ENCODE measurements at regions not wholly inside any gene's neighbourhood (a gene's known extent, or its start where the extent isn't known, plus 50 kb on each side); places are given as distances from the start of the nearest gene placed in this dataset.

DNA sequence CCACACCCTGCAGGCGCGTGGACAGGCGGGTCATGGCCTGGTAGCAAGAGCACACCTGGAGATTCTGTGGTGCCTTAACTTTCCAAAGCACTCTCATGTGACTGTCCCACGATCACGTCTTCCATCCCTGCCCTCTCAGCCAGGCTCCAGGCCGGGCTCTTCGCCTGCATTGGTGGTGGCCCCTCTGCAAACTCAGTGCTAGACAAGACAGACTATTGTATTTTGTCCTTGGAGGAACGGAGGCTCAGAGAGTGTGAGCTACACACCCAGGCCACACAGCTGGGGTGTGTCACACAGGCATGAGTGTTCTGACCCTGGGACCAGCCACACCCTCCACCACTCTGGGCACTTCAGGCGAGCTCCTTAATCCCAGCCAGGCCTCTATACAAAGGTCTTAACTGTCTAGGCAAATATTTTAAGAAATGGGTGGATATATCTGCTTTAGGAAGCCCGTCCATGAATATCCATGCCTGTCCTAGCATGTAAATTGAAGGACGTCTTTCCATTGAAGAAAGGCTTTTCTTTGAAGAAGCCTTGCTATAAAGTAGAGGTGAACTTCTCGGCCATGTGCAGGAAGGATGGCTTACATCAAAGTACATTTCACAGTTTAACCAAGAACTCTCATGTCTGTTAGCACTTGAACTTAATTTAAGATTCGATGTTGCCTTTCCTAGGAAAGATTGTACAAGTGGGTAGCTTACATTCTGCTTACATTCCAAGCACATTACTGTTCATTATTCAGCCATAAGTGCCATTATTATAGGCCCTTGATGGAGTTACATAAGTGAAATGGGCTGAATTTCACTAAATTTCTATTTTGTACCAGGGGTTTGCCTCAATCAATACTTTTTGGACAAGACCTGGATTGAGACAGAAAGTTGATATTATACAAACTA is 263.9 kb downstream of the DLL1 start:
- DNase-seq (ENCODE audit: low spot score) (peak; percentile 18), ATAC-seq (no peak)

DNA sequence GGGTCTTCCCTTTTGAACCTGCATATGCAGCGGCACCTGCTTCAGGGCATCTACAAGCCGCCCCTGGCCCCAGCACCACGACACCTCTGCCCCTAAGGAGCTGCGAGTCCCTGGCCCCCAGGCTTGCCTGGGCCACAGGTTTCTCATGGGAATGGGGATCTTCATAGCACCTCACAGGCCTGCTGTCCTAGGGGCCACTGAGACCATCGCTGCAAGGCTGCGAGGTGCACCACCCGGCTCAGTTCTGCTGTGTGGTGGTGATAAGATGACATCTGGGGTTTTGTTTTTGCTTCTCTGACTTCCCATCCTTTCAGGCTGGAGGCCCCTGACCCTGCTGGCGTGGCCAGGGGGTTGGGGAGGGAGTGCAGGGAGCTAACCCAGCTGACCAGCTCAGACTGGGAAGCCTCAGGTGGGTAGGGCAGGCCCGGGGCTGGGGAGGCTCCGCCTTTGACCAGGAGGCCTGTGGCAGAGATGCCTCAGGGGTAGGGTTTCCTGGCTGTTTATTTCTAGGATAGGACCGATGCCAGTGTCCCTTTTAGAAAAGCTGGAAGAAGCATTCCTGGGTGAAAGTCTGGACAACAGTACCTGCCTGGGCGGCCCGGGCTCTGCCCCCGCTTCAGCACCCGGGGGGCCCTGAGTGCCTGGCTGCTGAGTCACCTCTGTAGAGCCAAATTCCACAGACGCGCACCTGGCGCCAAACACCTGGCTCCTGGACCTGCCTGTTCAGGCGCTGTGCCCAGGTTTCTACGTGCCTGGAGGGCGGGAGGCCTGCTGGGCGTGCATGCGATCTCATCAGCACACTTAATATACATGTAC is 264.7 kb downstream of the DLL1 start:
- ATAC-seq: peak; percentile 14
- DNase-seq (ENCODE audit: low spot score): peak; percentile 58

DNA sequence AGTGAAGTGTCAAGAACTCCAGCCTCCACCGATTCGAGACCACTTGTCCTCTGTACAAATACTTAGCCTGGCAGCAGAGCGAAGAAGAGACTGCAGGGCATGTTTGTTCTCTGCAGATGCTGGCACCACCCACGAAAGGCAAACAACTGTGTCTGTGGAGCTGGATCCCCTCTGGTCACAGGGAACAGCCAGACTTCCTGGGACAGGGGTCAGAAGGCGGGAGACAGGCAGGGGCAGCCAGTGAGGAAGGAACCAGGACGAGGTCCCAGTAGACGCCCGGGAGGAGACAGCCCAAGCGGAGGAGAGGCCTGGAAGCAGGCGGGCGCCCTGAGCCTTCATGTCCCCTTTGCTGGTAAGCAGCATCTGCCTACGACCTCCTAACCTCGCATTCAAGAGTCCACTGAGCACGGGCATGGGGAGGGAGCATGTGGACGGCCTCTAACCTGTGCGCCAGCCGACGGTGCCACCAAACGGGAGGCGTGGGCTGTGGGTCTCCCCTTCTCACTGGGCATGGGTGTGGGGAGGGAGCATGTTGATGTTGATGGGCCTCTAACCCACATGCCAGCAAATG is 265.5 kb downstream of the DLL1 start:
- DNase-seq (ENCODE audit: low spot score) (peak; percentile 54), ATAC-seq (peak; percentile 67)

DNA sequence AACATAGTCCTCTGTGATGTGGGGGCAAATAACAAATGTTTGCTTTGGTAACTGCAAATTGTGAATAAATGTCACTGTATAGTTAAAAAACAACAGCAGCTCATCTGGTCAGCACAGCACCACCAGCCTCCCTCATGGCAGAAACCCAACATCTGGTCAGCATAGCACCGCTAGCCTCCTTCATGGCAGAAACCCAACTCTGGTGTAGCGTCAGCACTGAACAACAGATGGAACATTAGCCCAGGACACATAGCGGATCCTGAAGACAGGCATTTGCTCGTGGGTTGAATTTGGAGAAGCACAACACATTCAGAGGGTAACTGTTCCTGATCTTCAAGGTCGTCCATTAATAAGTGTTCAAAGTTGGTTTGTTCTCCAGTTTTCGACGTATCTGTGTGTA is 265.9 kb downstream of the DLL1 start:
- peak; percentile 36 for ATAC-seq
- DNase-seq (ENCODE audit: low spot score): peak; percentile 46

DNA sequence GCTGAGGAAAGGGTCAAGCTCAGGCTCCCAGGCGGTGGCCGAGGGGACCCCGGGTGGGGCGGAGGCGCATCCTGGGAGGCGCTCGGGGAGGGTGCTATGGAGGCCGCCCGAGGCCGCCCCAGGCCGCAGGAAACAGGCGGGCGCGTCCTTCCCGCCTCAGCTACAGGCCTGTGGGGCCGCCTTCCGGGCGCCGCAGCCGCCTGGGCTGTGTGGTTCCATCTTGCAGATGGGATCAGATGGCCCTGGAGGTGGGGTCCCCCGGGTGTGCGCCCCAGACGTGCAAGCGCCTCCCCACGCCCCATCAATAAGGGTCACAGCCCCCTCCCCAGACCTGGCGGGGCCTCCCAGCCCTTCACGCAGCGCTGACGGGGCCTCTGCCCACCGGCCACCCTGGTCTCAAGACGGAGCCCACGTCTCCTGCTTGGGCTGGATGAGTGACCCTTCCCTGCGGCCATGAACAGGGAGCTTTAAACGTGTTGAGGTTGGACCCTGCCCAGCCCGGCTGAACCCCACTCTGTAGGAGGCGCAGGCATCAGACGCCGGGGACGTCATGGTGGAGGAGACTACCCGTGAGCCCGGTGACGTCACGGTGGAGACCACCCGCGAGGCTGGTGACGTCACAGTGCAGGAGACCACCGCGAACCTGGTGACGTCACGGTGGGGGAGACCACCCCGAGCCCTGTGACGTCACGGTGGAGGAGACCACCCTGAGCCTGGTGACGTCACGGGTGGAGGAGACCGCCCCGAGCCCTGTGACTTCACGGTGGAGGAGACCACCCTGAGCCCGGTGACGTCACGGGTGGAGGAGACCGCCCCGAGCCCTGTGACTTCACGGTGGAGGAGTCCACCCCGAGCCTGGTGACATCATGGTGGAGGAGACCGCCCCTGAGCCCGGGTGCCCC is 267.0 kb downstream of the DLL1 start:
- DNase-seq (ENCODE audit: low spot score) (no peak), ATAC-seq (no peak)

DNA sequence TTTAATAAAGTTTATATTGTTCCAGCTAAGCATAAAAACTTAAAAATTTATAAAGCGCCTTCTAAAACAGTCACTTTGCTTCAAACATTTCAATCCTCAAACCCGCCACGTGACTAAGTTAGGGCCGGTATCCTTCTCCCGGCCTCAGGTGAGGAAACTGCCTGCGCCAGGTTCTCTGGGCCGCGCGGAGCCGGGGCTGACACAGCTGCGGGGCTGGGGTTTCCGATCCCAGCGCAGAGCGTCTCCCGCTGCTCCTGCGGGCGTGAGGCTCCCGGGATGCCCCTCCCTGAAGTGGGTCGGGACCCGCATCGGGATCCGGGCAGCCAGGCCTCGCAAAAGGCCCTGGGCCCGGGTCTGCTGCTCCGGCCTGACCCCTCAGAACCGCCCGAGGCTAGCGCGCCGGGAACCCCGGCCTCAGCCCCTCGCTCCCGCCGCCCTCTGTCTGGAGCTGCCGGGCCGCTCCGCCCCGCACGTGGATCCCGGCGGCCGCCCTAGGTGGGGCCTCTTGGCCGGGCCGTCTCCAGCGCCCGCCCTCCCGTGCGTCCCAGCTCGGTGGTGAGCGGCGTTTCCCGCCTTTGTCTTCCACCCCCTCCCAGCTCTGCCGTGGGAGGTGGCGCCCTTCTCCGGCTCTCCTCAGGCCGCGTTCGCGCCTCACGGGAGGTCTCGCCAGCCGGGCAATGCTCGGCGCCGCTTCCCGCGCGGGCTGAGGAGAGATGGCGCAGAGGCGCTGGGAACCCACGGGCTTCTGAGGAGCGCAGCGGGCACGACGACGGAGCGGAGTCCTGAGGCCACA is 267.9 kb downstream of the DLL1 start:
- DNase-seq (ENCODE audit: low spot score) (no peak), ATAC-seq (peak; percentile 20)

DNA sequence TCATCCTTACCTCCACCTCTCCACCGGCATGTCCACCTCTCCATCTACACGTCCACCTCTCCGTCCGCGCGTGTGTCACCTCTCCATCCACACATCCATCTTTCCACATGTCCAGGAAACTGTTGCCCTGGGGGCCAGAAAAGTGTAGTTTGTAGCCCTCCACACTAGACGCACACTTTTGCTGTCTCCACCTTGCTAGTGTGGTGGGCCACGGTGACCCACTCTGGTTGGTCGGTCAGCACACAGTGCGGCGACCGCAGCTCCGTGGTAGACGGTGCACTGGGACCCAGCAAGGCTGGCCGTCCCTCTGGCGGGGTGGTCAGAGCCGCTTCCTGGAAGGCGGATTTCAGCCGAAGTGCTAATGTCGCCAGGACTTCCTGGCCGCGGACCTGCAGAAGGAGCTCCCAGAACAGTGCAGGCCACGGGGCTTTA is 268.6 kb downstream of the DLL1 start:
- ATAC-seq: no peak
- no peak for DNase-seq (ENCODE audit: low spot score)

DNA sequence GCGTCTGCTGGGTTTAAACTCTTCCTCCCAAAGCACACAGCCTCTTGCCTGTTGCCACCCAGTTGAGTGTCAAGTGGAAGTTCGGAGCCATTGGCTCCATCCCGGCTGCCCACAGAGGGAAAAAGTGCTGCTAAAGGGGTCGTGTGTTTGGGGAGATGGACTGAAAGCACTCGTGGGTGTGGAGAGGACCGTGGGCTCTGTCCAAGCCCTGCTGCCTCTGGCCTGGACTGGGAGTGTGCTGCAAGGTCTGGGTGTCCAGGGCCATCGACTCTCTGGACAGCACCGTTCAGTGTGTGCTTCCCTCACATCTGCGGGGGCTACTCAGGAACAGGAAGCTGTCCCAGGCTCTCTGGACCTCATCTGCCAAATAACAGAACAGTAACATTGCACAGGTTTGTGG is 269.3 kb downstream of the DLL1 start:
- no peak for DNase-seq (ENCODE audit: low spot score)

DNA sequence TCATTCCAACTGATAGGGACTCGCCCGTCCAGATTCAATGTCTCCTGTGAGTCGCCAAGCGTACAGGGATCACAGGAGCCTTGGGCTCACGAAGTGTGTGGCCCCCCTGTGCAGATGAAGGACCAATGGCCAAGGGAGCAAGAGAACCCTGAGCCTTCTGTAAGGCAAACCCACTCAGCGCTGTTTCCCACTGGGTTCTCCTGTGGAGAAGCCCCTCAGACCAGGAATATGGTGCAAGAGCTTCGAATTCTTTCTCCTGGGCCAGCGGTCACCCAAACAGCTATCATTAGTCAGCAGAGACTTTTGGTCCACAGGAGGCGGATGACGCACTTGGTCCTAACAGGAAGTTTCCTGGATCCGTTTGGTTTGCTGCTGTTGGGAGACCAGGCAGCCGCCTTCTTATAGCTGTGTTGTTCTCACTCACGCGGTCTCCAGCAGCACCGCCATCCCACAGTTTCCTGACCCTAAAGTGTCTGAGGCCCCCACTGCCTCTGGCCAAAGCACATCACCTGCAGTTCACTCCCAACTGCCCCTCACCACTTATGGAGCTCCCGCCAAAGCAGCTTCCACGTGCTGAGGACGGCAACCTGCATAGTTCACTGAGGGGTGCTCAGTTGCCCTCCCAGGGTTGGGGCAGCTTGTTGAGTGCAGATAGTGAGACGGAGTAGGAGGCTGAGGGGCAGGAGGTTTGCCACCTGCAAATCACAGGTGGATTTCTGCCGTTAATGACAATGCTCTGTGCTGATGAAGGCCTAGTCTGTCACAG is 268.6 kb downstream of the ERMARD start:
- ATAC-seq (no peak), DNase-seq (ENCODE audit: low spot score) (peak; percentile 39)

More for the DNA sequence above, 269.3 kb downstream of the DLL1 start:
- ATAC-seq: no peak

DNA sequence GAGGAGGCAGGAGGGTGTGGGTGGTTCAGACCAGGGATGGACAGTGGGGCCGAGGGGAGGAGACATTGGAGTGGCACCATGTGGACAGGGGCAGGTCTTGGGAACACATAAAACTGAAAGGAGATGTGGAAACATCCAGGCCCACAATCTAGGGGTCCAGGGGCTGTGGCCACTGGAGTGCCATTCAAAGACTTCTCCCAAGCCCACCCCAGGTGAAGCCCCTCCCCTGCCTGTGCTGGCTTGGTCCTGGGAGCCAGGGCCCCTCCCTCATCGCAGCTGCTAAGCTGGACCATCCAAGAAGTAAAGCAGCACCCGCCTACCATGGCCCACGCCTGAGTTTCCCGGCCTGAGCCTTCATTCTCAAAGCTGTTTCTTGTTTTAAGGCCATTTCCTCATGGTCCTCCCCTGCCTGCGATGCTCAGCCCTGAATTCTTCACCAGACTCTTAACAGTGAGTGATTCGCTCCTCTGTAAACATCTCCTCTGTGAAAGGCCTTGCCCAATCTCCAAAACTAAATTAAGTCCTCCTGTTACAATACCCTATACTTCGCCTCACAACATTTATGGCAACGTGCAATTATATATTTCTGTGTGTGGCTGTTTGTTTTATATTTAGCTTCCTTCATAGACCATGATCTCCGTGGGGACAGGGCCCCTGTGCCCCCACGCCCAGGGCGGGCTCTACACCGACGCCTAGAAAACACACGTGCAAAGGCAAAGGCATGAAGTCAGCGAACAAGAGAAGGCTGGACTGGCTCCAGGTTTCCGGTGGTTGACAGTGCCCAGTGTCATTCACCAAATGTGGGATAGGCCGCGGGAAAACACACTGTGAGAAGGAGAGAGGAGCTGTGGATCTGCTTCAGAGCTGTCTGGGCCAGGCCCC is 267.8 kb downstream of the ERMARD start:
- no peak for ATAC-seq
- peak; percentile 34 for DNase-seq (ENCODE audit: low spot score)

DNA sequence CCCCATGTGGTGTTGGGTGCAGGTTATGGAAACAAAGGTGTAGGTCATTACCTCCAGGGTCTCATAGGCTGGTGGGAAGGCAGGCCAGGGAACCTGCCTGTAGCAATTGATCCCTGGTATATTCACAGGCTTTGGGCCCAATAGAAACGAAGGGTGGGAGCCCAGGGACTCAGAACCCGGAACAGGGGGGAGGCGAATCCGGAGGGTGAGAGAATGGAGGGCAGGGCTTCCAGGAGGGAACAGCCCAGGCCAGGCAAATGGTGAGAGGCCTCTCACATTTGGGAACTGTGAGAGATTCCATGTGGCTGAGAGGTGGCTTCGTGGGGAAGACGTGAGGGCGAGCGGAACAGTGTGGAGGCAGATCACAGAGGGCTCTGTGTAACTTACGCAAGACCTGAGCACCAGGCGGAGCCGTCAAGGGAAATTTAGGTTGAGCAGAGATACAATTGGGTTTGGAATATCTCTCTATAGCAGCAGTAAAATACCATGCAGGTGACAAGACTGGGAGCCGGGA is 267.1 kb downstream of the ERMARD start:
- DNase-seq (ENCODE audit: low spot score): peak; percentile 19

DNA sequence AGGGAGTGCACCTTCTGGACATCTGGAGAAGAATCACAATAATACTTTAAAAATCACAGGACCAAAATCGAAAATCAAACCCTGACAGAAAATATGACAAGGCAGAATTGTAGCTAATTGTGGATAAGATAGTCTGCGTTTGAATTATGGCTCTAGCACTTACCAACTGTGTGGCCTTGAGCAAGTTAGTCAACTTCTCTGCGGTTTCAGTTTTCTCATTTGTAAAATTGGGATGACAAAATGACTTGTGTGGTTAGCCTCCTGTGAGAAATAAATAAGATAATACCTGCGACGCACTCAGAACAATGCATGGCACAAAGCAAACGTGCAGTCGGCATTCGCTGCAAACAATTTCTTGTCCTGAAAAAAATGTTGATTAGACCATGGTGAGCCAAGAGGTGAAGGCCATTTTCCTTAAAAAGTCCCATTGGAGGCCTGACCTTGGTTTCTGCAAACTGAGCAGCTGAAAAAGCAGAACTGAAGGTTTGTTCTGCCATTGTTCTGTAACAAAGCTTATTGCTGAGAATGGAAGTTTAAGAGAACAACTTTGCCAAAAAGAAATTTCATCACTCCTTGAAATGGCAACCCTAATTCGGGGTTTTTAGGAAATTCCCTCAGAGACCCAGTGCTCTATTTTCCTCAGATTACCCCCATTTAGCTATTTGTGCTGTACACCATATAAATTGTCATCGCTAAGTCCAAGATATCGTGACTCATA is 266.3 kb downstream of the ERMARD start:
- ATAC-seq (no peak), DNase-seq (ENCODE audit: low spot score) (no peak)

More for the DNA sequence above, 267.1 kb downstream of the ERMARD start:
- ATAC-seq: no peak

DNA sequence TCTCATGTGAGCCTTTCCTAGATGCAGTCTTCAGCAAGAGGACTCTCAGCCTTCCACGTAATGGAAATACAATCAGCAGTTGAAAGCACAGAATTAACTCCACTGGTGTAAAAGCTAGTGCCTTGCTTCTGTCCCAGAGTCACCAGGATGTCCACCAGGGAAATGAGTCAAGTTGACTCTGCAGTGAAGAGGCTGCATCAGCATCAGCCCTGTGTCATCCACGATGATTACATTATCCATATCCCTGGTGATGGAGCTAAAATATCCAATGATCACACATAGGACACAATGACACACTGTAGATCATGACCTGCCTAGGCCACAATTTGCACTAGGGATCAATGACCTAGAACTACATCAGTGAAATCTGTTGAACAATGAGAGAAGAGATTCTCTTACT is 262.4 kb downstream of the ERMARD start:
- DNase-seq (ENCODE audit: low spot score) (no peak), ATAC-seq (no peak)

DNA sequence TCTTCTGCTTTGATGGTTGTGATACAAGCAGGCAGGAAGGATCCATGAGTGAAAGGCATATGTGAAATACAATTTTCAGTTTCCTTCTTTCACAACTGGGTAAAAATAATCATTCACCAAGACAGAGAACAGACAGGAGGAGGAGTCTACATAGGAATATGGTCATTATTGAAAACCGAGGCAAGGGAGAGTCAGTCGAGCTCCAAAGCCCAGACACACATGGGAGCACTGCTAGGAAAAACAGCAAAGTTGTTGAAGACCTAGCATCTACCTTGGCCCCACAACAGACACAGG is 260.6 kb downstream of the ERMARD start:
- ATAC-seq (no peak), DNase-seq (ENCODE audit: low spot score) (no peak)

DNA sequence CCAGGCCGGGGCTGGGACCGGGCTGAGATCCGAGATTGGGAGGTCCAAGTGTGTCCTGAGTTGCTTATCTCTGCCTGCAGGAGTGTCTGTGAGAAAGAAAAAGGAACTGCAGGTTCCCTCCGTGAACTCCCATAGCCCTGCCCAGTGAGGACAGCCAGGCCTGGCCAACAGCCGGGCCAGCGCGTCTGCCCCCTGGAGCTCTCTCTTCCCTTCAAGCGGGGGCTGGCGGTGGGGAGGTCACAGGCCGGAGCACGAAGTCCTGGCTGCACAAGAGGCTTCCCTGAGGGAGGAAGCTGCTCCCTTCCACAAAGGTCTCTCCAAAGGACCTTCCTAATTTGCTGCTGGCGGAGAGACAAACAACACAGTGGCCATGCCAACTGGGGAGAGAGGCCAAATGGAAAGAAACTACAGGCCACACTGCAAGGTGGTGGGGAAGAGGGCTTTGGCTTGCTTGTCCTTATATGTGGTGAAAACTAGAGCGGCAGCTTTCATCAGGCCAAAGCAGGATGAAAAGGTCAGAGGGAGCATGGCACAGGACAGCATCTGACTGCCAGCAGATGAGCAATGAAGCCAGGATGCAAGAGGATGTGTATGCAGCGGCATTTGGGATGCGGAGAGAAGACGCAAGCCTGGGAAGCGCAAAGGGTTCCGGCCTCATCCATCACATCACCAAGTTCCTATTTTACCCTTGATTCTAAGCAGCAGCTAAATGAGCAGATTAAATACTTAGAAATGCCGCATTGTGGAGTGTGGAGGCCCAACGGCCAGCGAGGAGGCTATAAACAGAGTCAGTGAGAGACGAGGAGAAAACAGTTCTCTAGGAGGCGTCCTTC is 260.0 kb downstream of the ERMARD start:
- DNase-seq (ENCODE audit: low spot score): peak; percentile 55
- peak; percentile 87 for ATAC-seq

DNA sequence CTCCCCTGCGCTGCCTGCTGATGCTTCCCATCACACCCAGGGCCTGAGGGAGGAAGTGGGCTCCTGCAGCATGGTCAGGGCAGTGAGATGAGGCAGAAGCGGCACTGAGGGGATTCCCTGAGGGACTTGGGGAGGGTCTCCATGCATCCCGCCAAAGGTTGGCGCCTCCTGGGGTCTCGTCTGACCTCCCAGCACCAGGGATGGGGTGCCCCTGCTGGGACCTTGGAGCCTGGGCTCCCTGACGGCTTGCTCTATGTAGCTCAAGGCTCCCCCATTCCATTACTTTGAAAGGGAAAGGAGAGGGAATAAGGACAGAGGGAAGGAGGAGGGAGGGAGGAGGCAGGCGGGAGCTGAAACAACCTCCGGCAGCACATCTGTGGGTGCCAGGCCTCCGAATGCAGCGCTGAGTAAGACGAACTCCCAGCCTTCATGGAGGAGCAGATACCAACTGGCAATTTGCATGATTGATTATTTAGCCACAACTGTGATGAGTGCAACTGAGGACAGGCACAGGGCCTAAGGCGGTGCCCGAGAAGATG is 259.3 kb downstream of the ERMARD start:
- ATAC-seq (no peak), DNase-seq (ENCODE audit: low spot score) (no peak)
